HCT116 (cell line): ENCODE measurements at regions not wholly inside any gene's neighbourhood (a gene's known extent, or its start where the extent isn't known, plus 50 kb on each side); places are given as distances from the start of the nearest gene placed in this dataset.

Experiments
- ATAC-seq: fragments of 200-7000 bp; cut with Tn5 transposase; 2 replicates; pipeline ENCODE4 v1.9.1; 2020; ENCODE audit warnings: mild to moderate bottlenecking, moderate library complexity
- BruUV-seq: library from RNA; stranded (reverse); fragments of 400-500 nt; replicated peaks from 2 replicates; lab custom pipeline; 2021; lab: Mats Ljungman, UMichigan
- CTCF ChIA-PET: fragments of 300-600 bp; sonication (Branson Sonifier 250); formaldehyde crosslinking; loops from one replicate; lab custom pipeline; 2021; ENCODE audit warnings: antibody characterized with exemption; lab: Charles Lee
- POLR2A ChIA-PET: fragments of 300-600, 350-600 bp; sonication (Branson Sonifier 250); formaldehyde crosslinking; loops from one replicate; lab custom pipeline; 2021; ENCODE audit warnings: antibody characterized with exemption; lab: Charles Lee
- RAD21 ChIA-PET, 2 experiments: fragments of 300-600 bp; sonication (Branson Sonifier 250); formaldehyde crosslinking; loops; one replicate each; lab custom pipeline; 2023; ENCODE audit warnings: low total read pairs in 2 of 2; ENCODE audit not compliant: uncharacterized antibody in 2 of 2, unreplicated experiment in 2 of 2, low non-redundant PET in 1 of 2; lab: Charles Lee
- DNase-seq: peaks from one replicate; pipeline ENCODE4 v3.0.0-alpha.2; 2010; ENCODE audit warnings: low read depth, low spot score
- H2AFZ ChIP-seq: fragments of 200-600 bp; shearing (Covaris generic), sonication (generic); 2 replicates; pipeline ENCODE4 v1.6.1; 2017; ENCODE audit warnings: low read depth, mixed run types, mixed read lengths, antibody characterized with exemption, low read length; ENCODE audit not compliant: poor library complexity, severe bottlenecking
- H3K27ac ChIP-seq: 2 replicates; pipeline ENCODE4 v1.5.1; 2012; ENCODE audit warnings: low read depth, low read length
- H3K27me3 ChIP-seq: fragments of 200-600 bp; sonication (generic); 2 replicates; pipeline ENCODE4 v1.6.1; 2016; ENCODE audit warnings: mixed run types, low read length, mixed read lengths; ENCODE audit not compliant: insufficient read depth
- H3K36me3 ChIP-seq, 2 experiments: fragments of 200-500 bp in 1 of 2; fragments of 200-600 bp in 1 of 2; sonication (Bioruptor generic) in 1 of 2; sonication (generic) in 1 of 2; 2 replicates each; pipeline versions ENCODE4 v1.5.1 to v1.6.1; 2014 to 2016; ENCODE audit warnings: low read length in 2 of 2, inconsistent platforms in 1 of 2, mixed read lengths in 1 of 2, mixed run types in 1 of 2; ENCODE audit not compliant: insufficient read depth in 2 of 2, control insufficient read depth in 1 of 2
- H3K4me1 ChIP-seq, 2 experiments: fragments of 200-600 bp in 1 of 2; sonication (generic) in 1 of 2; 2 replicates each; pipeline versions ENCODE4 v1.5.1 to v1.6.1; 2012 to 2017; ENCODE audit warnings: low read length in 2 of 2, inconsistent platforms in 1 of 2, mild to moderate bottlenecking in 1 of 2, mixed read lengths in 1 of 2, mixed run types in 1 of 2, moderate library complexity in 1 of 2; ENCODE audit not compliant: insufficient read depth in 2 of 2, control insufficient read depth in 1 of 2
- H3K4me2 ChIP-seq: fragments of 200-600 bp; sonication (generic); 2 replicates; pipeline ENCODE4 v1.6.1; 2017; ENCODE audit warnings: mixed run types, low read length, mixed read lengths
- H3K4me3 ChIP-seq, 2 experiments: fragments of 200-600 bp in 1 of 2; sonication (generic) in 1 of 2; replicated peaks in 1 of 2; 2 replicates each; pipeline ENCODE4 v1.5.1; 2011 to 2016; ENCODE audit warnings: low read length in 2 of 2, control low read depth in 1 of 2, low read depth in 1 of 2, mild to moderate bottlenecking in 1 of 2, mixed read lengths in 1 of 2, mixed run types in 1 of 2
- H3K79me2 ChIP-seq: fragments of 200-600 bp; sonication (generic); 2 replicates; pipeline ENCODE4 v1.6.1; 2017; ENCODE audit warnings: mild to moderate bottlenecking, mixed run types, low read length, moderate library complexity, mixed read lengths; ENCODE audit not compliant: insufficient read depth
- H3K9ac ChIP-seq: fragments of 200-600 bp; sonication (generic); 2 replicates; pipeline ENCODE4 v1.6.1; 2016; ENCODE audit warnings: low read length, mixed read lengths
- H3K9me2 ChIP-seq: fragments of 200-600 bp; sonication (generic), shearing (Covaris generic); 2 replicates; pipeline ENCODE4 v1.6.1; 2017; ENCODE audit warnings: mixed run types, mild to moderate bottlenecking, moderate library complexity; ENCODE audit not compliant: insufficient read depth
- H3K9me3 ChIP-seq, 2 experiments: fragments of 200-500 bp in 1 of 2; fragments of 200-600 bp in 1 of 2; sonication (Bioruptor generic) in 1 of 2; sonication (generic) in 1 of 2; 2 replicates each; pipeline ENCODE4 v1.6.1; 2014 to 2017; ENCODE audit warnings: low read length in 2 of 2, mixed read lengths in 2 of 2, inconsistent platforms in 1 of 2, low read depth in 1 of 2, mild to moderate bottlenecking in 1 of 2, mixed run types in 1 of 2, moderate library complexity in 1 of 2; ENCODE audit not compliant: control insufficient read depth in 1 of 2, insufficient read depth in 1 of 2
- H4K20me1 ChIP-seq: fragments of 200-600 bp; sonication (generic), shearing (Covaris generic); 2 replicates; pipeline ENCODE4 v1.6.1; 2017; ENCODE audit warnings: mixed run types, mild to moderate bottlenecking, moderate library complexity; ENCODE audit not compliant: insufficient read depth
- CBX3 ChIP-seq: IDR thresholded peaks from 2 replicates; pipeline ENCODE4 v1.6.1; 2012; ENCODE audit warnings: low read depth
- EGR1 ChIP-seq: IDR thresholded peaks from 2 replicates; pipeline ENCODE4 v1.6.1; 2012; ENCODE audit warnings: low read depth
- ELF1 ChIP-seq: IDR thresholded peaks from 2 replicates; pipeline ENCODE4 v1.6.1; 2012; ENCODE audit warnings: low read depth, borderline replicate concordance
- EZH2 ChIP-seq: fragments of 200-600 bp; sonication (generic); IDR thresholded peaks from 2 replicates; pipeline ENCODE4 v1.6.1; 2017; ENCODE audit warnings: antibody characterized with exemption, mixed run types
- EZH2phosphoT487 ChIP-seq: fragments of 200-600 bp; IDR thresholded peaks from 2 replicates; pipeline ENCODE4 v1.6.1; 2018; ENCODE audit warnings: antibody characterized with exemption, borderline replicate concordance
- FOSL1 ChIP-seq: IDR thresholded peaks from 2 replicates; pipeline ENCODE4 v1.6.1; 2012; ENCODE audit warnings: low read depth
- JUND ChIP-seq: IDR thresholded peaks from 2 replicates; pipeline ENCODE4 v1.6.1; 2012
- POLR2A ChIP-seq: IDR thresholded peaks from 2 replicates; pipeline ENCODE4 v1.7.0; 2011; ENCODE audit warnings: borderline replicate concordance; ENCODE audit not compliant: insufficient read depth, insufficient read length; ENCODE audit errors: extremely low read depth
- POLR2AphosphoS5 ChIP-seq: IDR thresholded peaks from 2 replicates; pipeline ENCODE4 v1.6.1; 2011; ENCODE audit warnings: mild to moderate bottlenecking, low read depth, low read length, moderate library complexity
- SIN3A ChIP-seq: IDR thresholded peaks from 2 replicates; pipeline ENCODE4 v1.6.1; 2012; ENCODE audit warnings: low read depth
- SRF ChIP-seq: IDR thresholded peaks from 2 replicates; pipeline ENCODE4 v1.6.1; 2012; ENCODE audit warnings: low read depth
- ZFX ChIP-seq: fragments of 450-650 bp; IDR thresholded peaks from 2 replicates; pipeline ENCODE4 v1.6.1; 2017
- ZNF274 ChIP-seq: fragments of 200-500 bp; sonication (Bioruptor generic); IDR thresholded peaks from 2 replicates; pipeline ENCODE4 v1.6.1; 2014; ENCODE audit warnings: mild to moderate bottlenecking, low read depth, low read length, inconsistent platforms
- intact Hi-C: fragments of 100-400 bp; cut with micrococcal nuclease; formaldehyde crosslinking; loops from 2 replicates; pipeline ENCODE4 v1.10.0; 2022
- TF ChIP-seq, protein P1 (sequence below): IDR thresholded peaks from 2 replicates; pipeline ENCODE4 v1.6.1; 2012
- TF ChIP-seq, protein P2 (sequence below): IDR thresholded peaks from 2 replicates; pipeline ENCODE4 v1.6.1; 2011; ENCODE audit warnings: mild to moderate bottlenecking, low read length, moderate library complexity; ENCODE audit not compliant: insufficient replicate concordance; ENCODE audit errors: extremely low read depth

DNA sequence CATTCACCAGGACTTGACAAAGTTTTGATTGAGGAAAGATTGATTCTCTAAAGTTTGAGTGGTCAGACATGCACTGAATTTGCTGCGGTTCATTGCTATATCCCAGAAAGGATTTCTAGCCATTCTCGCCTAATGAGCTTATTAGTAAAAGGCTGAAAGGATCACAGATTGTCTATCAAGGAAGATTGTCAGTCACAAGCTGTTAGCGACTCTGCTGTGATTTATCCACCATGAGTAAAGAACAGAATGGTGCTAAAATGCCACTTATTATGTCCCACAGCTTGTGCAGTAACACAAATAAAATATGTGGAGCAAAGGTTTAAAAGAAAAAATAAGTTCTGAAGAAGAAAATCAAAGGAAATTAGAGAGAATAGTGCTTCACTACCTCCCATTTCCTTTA lies 701.2 kb upstream of the CDH7 start:
- Histone ChIP-seq H3K36me3 (no peaks in the 10 kb centered on the region), H3K79me2 (no peaks in the 10 kb centered on the region), H3K9me2 (no peaks in the 10 kb centered on the region), H3K4me3 (no peak overlapping the region), H3K4me1 (no peaks in the 10 kb centered on the region), H3K27ac (no peak overlapping the region), H2AFZ (no peak overlapping the region), H3K9me3 (peaks cover 16 to 21% of the 10 kb centered on the region in 2 experiments; a peak in 2 of 4 replicates), H3K9ac (no peak overlapping the region), H4K20me1 (no peaks in the 10 kb centered on the region), H3K4me2 (no peak overlapping the region), H3K27me3 (no peaks in the 10 kb centered on the region)
- CTCF ChIA-PET, result no interaction called here
- POLR2A ChIA-PET, result no interaction called here
- BruUV-seq, result no TSS peak
- DNase-seq, result no peak
- no peak for TF ChIP-seq POLR2AphosphoS5
- RAD21 ChIA-PET, result no interaction called here
- ATAC-seq, result no peak
- intact Hi-C loops, result no loop called here

DNA sequence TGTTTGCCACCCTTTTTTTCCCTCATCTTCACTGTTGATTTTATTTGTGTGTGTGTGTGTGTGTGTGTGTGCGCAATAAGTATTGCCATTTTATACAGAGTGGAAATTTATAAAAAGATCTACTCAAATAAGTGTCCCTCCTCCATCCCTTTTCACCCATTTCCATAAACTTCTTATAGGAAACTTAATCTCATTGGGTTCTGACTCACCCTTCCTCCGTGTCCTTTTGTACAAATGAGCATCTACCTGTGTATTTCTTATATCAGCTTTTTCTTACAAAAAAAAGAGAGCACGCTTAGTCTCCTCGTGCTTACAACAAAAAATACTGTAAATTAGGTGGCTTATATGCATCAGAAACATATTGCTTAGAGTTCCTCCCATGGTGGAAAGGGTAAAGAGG lies 711.2 kb upstream of the CDH7 start:
- CTCF ChIA-PET, result no interaction called here
- no TSS peak for BruUV-seq
- intact Hi-C loops, result no loop called here
- DNase-seq, result no peak
- no peak overlapping the region for H2AFZ ChIP-seq
- H3K27ac ChIP-seq, result no peak overlapping the region
- no peaks in the 10 kb centered on the region for H3K27me3 ChIP-seq
- H3K9ac ChIP-seq, result no peak overlapping the region
- peaks cover 0 to 19% of the 10 kb centered on the region in 2 experiments; a peak in 2 of 4 replicates for H3K9me3 ChIP-seq
- H3K79me2 ChIP-seq, result no peaks in the 10 kb centered on the region
- H4K20me1 ChIP-seq, result no peaks in the 10 kb centered on the region
- no peak overlapping the region for H3K4me2 ChIP-seq
- no peaks in the 10 kb centered on the region for H3K9me2 ChIP-seq
- POLR2A ChIA-PET, result no interaction called here
- RAD21 ChIA-PET, result no interaction called here
- no peak overlapping the region for H3K4me3 ChIP-seq
- no peaks in the 10 kb centered on the region for H3K36me3 ChIP-seq
- no peaks in the 10 kb centered on the region for H3K4me1 ChIP-seq
- TF ChIP-seq ELF1 (no peak), SIN3A (no peak), POLR2AphosphoS5 (no peak), JUND (no peak), EZH2phosphoT487 (no peak), ZNF274 (no peak), EGR1 (no peak), FOSL1 (no peak), ZFX (no peak), POLR2A (no peak), CBX3 (no peak), SRF (no peak), EZH2 (no peak)
- TF ChIP-seq, protein P1, sequence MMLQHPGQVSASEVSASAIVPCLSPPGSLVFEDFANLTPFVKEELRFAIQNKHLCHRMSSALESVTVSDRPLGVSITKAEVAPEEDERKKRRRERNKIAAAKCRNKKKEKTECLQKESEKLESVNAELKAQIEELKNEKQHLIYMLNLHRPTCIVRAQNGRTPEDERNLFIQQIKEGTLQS, result no peak
- TF ChIP-seq, protein P2, sequence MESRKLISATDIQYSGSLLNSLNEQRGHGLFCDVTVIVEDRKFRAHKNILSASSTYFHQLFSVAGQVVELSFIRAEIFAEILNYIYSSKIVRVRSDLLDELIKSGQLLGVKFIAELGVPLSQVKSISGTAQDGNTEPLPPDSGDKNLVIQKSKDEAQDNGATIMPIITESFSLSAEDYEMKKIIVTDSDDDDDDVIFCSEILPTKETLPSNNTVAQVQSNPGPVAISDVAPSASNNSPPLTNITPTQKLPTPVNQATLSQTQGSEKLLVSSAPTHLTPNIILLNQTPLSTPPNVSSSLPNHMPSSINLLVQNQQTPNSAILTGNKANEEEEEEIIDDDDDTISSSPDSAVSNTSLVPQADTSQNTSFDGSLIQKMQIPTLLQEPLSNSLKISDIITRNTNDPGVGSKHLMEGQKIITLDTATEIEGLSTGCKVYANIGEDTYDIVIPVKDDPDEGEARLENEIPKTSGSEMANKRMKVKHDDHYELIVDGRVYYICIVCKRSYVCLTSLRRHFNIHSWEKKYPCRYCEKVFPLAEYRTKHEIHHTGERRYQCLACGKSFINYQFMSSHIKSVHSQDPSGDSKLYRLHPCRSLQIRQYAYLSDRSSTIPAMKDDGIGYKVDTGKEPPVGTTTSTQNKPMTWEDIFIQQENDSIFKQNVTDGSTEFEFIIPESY, result no peak
- ATAC-seq, result no peak
